ENCODE measurements at regions not wholly inside any gene's neighbourhood (a gene's known extent, or its start where the extent isn't known, plus 50 kb on each side); places are given as distances from the start of the nearest gene placed in this dataset.

GRCh38 chr6:134741200-134741536 lies 208.7 kb downstream of the ALDH8A1 start:
- H3K9me3 ChIP-seq (replicated peaks; ENCODE audit: control insufficient read depth, insufficient read depth, low read length), result no peaks in the 10 kb centered on the region
- peak overlapping the region; percentile 86 for H3K4me2 ChIP-seq (ENCODE audit: insufficient read depth, low read length)
- TF ChIP-seq, protein P1, sequence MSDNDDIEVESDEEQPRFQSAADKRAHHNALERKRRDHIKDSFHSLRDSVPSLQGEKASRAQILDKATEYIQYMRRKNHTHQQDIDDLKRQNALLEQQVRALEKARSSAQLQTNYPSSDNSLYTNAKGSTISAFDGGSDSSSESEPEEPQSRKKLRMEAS (IDR thresholded peaks at IDR 0.05; ENCODE audit: insufficient read depth, insufficient read length), result no peak
- TF ChIP-seq GATA2 (IDR thresholded peaks at IDR 0.05; ENCODE audit: insufficient read depth, insufficient read length, low read depth, low read length) (no peak), JUN (IDR thresholded peaks at IDR 0.05; ENCODE audit: borderline replicate concordance, insufficient read depth, insufficient read length, low read depth) (no peak), FOS (IDR thresholded peaks at IDR 0.05; ENCODE audit: borderline replicate concordance, insufficient read depth, low read length) (no peak), POLR2AphosphoS5 (IDR thresholded peaks at IDR 0.05; ENCODE audit: insufficient read depth, low read depth, low read length) (no peak), CTCF (IDR thresholded peaks at IDR 0.05; ENCODE audit: extremely low read depth in 1 of 2, insufficient read depth in 1 of 2, low read depth in 1 of 2, low read length in 2 of 2) (peak in 1 of 2 donors; percentile 17), MYC (IDR thresholded peaks at IDR 0.05; ENCODE audit: low read depth, low read length) (no peak)
- H3K27me3 ChIP-seq (ENCODE audit: control insufficient read depth in 2 of 2, insufficient read depth in 2 of 2, low read length in 2 of 2), result no peaks in the 10 kb centered on the region
- H4K20me1 ChIP-seq (replicated peaks; ENCODE audit: control insufficient read depth, extremely low read depth, insufficient read depth, low read length), result no peaks in the 10 kb centered on the region
- H2AFZ ChIP-seq (ENCODE audit: low read depth, low read length), result peak overlapping the region; percentile 70
- POLR2A ChIA-PET, result no interaction called here
- peaks cover 27% of the 10 kb centered on the region for H3K4me1 ChIP-seq (ENCODE audit: control insufficient read depth, extremely low read depth, insufficient read depth, low read length)
- no peaks in the 10 kb centered on the region for H3K36me3 ChIP-seq (ENCODE audit: control insufficient read depth in 2 of 2, extremely low read depth in 1 of 2, insufficient read depth in 2 of 2, low read length in 2 of 2)
- BruUV-seq (replicated peaks), result no TSS peak
- no peak overlapping the region for H3K4me3 ChIP-seq (replicated peaks in 1 of 3; ENCODE audit: insufficient read depth in 1 of 3, low read depth in 1 of 3, low read length in 3 of 3)
- H3K9ac ChIP-seq (replicated peaks; ENCODE audit: extremely low read depth, insufficient read depth, low read length), result no peak overlapping the region
- intact Hi-C loops (cut with micrococcal nuclease), result loop anchor here (2.0 kb wide), 1 partner anchor 20 kb away; no protein-coding TSS in a partner anchor
- dilution Hi-C loops (cut with MboI; ENCODE audit: extremely low pct_ligation_motif_present, low sequenced_read_pairs), result no loop called here
- H3K9me1 ChIP-seq (replicated peaks; ENCODE audit: control insufficient read depth, extremely low read depth, insufficient read depth, low read length), result no peaks in the 10 kb centered on the region
- CTCF ChIA-PET, result interaction anchor here (1.0 to 2.0 kb wide), 8 partner anchors 11 to 305 kb away, joined by 3 to 10 read pairs (median 4); no protein-coding TSS in a partner anchor
- DNase-seq (ENCODE audit: low read depth, low spot score) (no peak), FAIRE-seq (no peak)
- no peaks in the 10 kb centered on the region for H3K79me2 ChIP-seq (ENCODE audit: control insufficient read depth, insufficient read depth, low read length)
- peak overlapping the region; percentile 68 for H3K27ac ChIP-seq (ENCODE audit: insufficient read depth, low read depth, low read length)

All from endothelial cell of umbilical vein (primary cell).